ENCODE measurements at regions not wholly inside any gene's neighbourhood (a gene's known extent, or its start where the extent isn't known, plus 50 kb on each side); places are given as distances from the start of the nearest gene placed in this dataset.

- Histone ChIP-seq H3K4me1 (ENCODE audit: control insufficient read depth in 1 of 2, insufficient read depth in 2 of 2, low read length in 2 of 2) (peaks cover 3 to 4% of the 10 kb centered on the region in 2 donors), H4K20me1 (ENCODE audit: insufficient read depth, low read length) (no peaks in the 10 kb centered on the region), H3K36me3 (replicated peaks in 1 of 2; ENCODE audit: control insufficient read depth in 1 of 2, insufficient read depth in 2 of 2, low read length in 2 of 2) (no peaks in the 10 kb centered on the region), H3K27ac (ENCODE audit: low read depth in 1 of 2, low read length in 2 of 2) (no peak overlapping the region), H3K4me2 (replicated peaks; ENCODE audit: extremely low read depth, low read length, poor library complexity, severe bottlenecking) (no peak overlapping the region), H3K9me3 (replicated peaks in 1 of 2; ENCODE audit: control insufficient read depth in 1 of 2, insufficient read depth in 1 of 2, low read length in 2 of 2) (no peaks in the 10 kb centered on the region), H3K4me3 (replicated peaks in 1 of 3; ENCODE audit: low read depth in 2 of 3, low read length in 3 of 3) (no peak overlapping the region), H3K79me2 (ENCODE audit: insufficient read depth, low read length) (no peaks in the 10 kb centered on the region), H3K9ac (ENCODE audit: insufficient read depth, low read length, poor library complexity, severe bottlenecking) (no peak overlapping the region), H2AFZ (ENCODE audit: insufficient read depth, low read depth, low read length, poor library complexity, severe bottlenecking) (no peak overlapping the region), H3K27me3 (ENCODE audit: control insufficient read depth in 2 of 2, insufficient read depth in 2 of 2, low read length in 2 of 2) (peaks cover 5 to 17% of the 10 kb centered on the region in 2 donors)
- no peak for TF ChIP-seq CTCF (IDR thresholded peaks at IDR 0.05)
- Mint-ChIP-seq H3K27me3 (ENCODE audit: low read depth in 3 of 3) (peaks cover 8 to 25% (median 18%) of the 10 kb centered on the region in 3 donors), H3K36me3 (no peaks in the 10 kb centered on the region), H3K4me3 (no peak overlapping the region), H3K9me3 (peaks cover 0 to 5% (median 0%) of the 10 kb centered on the region in 7 donors), H3K4me1 (peaks cover 5% of the 10 kb centered on the region), H3K27ac (no peak overlapping the region)
- DNase-seq: no peak
- WGBS (ENCODE audit: insufficient coverage): 84% methylated on average over 7 of the region's 8 CpGs
- intact Hi-C loops (cut with micrococcal nuclease): no loop called here
Measured at GRCh38 chr18:77897606-77898005, 648.0 kb downstream of the GALR1 start.

GRCh38 chr18:77899972-77900754 is 650.5 kb downstream of the GALR1 start:
- Histone ChIP-seq H3K9me3 (replicated peaks in 1 of 2; ENCODE audit: control insufficient read depth in 1 of 2, insufficient read depth in 1 of 2, low read length in 2 of 2) (no peaks in the 10 kb centered on the region), H3K4me2 (replicated peaks; ENCODE audit: extremely low read depth, low read length, poor library complexity, severe bottlenecking) (peak overlapping the region; percentile 44), H3K79me2 (ENCODE audit: insufficient read depth, low read length) (no peaks in the 10 kb centered on the region), H3K27ac (ENCODE audit: low read depth in 1 of 2, low read length in 2 of 2) (no peak overlapping the region), H3K36me3 (replicated peaks in 1 of 2; ENCODE audit: control insufficient read depth in 1 of 2, insufficient read depth in 2 of 2, low read length in 2 of 2) (no peaks in the 10 kb centered on the region), H3K4me1 (ENCODE audit: control insufficient read depth in 1 of 2, insufficient read depth in 2 of 2, low read length in 2 of 2) (peaks cover 3 to 4% of the 10 kb centered on the region in 2 donors), H3K9ac (ENCODE audit: insufficient read depth, low read length, poor library complexity, severe bottlenecking) (no peak overlapping the region), H3K4me3 (replicated peaks in 1 of 3; ENCODE audit: low read depth in 2 of 3, low read length in 3 of 3) (peak overlapping the region in 1 of 3 experiments; percentile 17), H2AFZ (ENCODE audit: insufficient read depth, low read depth, low read length, poor library complexity, severe bottlenecking) (peak overlapping the region; percentile 37), H3K27me3 (ENCODE audit: control insufficient read depth in 2 of 2, insufficient read depth in 2 of 2, low read length in 2 of 2) (peaks cover 5 to 17% of the 10 kb centered on the region in 2 donors), H4K20me1 (ENCODE audit: insufficient read depth, low read length) (no peaks in the 10 kb centered on the region)
- H3K4me1 Mint-ChIP-seq: peaks cover 5% of the 10 kb centered on the region
- H3K27ac Mint-ChIP-seq: no peak overlapping the region
- H3K36me3 Mint-ChIP-seq: no peaks in the 10 kb centered on the region
- WGBS (ENCODE audit: insufficient coverage): 2% methylated on average over 57 of the region's 64 CpGs
- TF ChIP-seq CTCF (IDR thresholded peaks at IDR 0.05): peak; percentile 79
- H3K27me3 Mint-ChIP-seq (ENCODE audit: low read depth in 3 of 3): peaks cover 8 to 24% (median 18%) of the 10 kb centered on the region in 3 donors
- DNase-seq: peak in 2 of 3 donors; percentile 27 to 38
- no peaks in the 10 kb centered on the region for H3K9me3 Mint-ChIP-seq
- intact Hi-C loops (cut with micrococcal nuclease): no loop called here
- peak overlapping the region in 1 of 2 donors; percentile 53 for H3K4me3 Mint-ChIP-seq
